Ovary (tissue), 7 donors: ENCODE measurements at regions not wholly inside any gene's neighbourhood (a gene's known extent, or its start where the extent isn't known, plus 50 kb on each side); places are given as distances from the start of the nearest gene placed in this dataset.
"Not testable (repeated sequence)": the region's sequence is repeated elsewhere in the genome, so short reads cannot be mapped to it uniquely, and the experiment has no call there.

Experiments
- DNase-seq, 5 donors: peaks; one replicate each; pipeline ENCODE4 v3.0.0-alpha.2; 2019 to 2020
- H3K27ac ChIP-seq, 2 donors: fragments of 200-600 bp; one replicate each; pipeline versions ENCODE4 v1.5.1 to v1.8.0; 2019 to 2022
- H3K27me3 ChIP-seq: fragments of 200-600 bp; one replicate; pipeline ENCODE4 v1.8.0; 2022
- H3K36me3 ChIP-seq: fragments of 200-600 bp; sonication (generic); one replicate; pipeline ENCODE4 v1.5.1; 2019
- H3K4me1 ChIP-seq: one replicate; pipeline ENCODE4 v1.8.1; 2013; ENCODE audit warnings: mild to moderate bottlenecking, moderate library complexity; ENCODE audit not compliant: insufficient read depth
- H3K4me3 ChIP-seq: fragments of 200-600 bp; sonication (generic); one replicate; pipeline ENCODE4 v1.5.1; 2017
- H3K9me3 ChIP-seq, 2 donors: fragments of 200-600 bp in 1 of 2; sonication (generic) in 1 of 2; one replicate each; pipeline versions ENCODE4 v1.5.1 to v1.8.1; 2013 to 2019; ENCODE audit warnings: mild to moderate bottlenecking in 1 of 2, moderate library complexity in 1 of 2
- CTCF ChIP-seq, 3 donors: fragments of 450-650 bp in 2 of 3; fragments of 200-600 bp in 1 of 3; IDR thresholded peaks; one replicate each; pipeline versions ENCODE4 v1.5.1 to v1.8.0; 2016 to 2022; ENCODE audit warnings: antibody characterized with exemption in 3 of 3, mild to moderate bottlenecking in 1 of 3
- EP300 ChIP-seq: sonication (generic); formaldehyde crosslinking; IDR thresholded peaks from one replicate; pipeline ENCODE4 v1.6.1; 2017; ENCODE audit warnings: antibody characterized with exemption
- POLR2A ChIP-seq: fragments of 450-650 bp; IDR thresholded peaks from one replicate; pipeline ENCODE4 v1.6.1; 2017; ENCODE audit warnings: antibody characterized with exemption, mild to moderate bottlenecking, moderate library complexity
- WGBS, 3 donors: extraction: QIAGEN DNeasy Blood & Tissue Kit in 1 of 3; methylation state at CpG; one replicate each; pipeline versions ENCODE4 v1.1.5 to v1.1.7; 2013 to 2017; 5-methylcytosine and 5-hydroxymethylcytosine counted together
- intact Hi-C, 4 donors: fragments of 100-400 bp; cut with DNase I; formaldehyde crosslinking; loops; one replicate each; pipeline versions ENCODE4 v1.11.0 to v1.15.1; 2022 to 2023
- donor health status: DM: no; HTN: no; CAD: no; lungs with moderate emphysema.
- donor health status: DM: no; HTN: no; CAD: no.
- donor health status: Bipolar disorder and iron deficiency.
- donor health status: DM: no; HTN: no; CAD: no.
- donor health status: DM: yes; HTN: yes; CAD: no.

GRCh38 chr22:25334162-25334490, 114.7 kb downstream of the CRYBB2 start:
- Histone ChIP-seq H3K9me3 (no peaks in the 10 kb centered on the region), H3K36me3 (no peaks in the 10 kb centered on the region), H3K27ac (no peak overlapping the region), H3K27me3 (no peaks in the 10 kb centered on the region), H3K4me1 (no peaks in the 10 kb centered on the region), H3K4me3 (no peak overlapping the region)
- DNase-seq = no peak
- intact Hi-C loops = no loop called here
- 34 to 39% (median 37%) methylated on average over 10 of the region's 10 CpGs for WGBS, 3 donors
- TF ChIP-seq POLR2A (no peak), EP300 (no peak)

DNA sequence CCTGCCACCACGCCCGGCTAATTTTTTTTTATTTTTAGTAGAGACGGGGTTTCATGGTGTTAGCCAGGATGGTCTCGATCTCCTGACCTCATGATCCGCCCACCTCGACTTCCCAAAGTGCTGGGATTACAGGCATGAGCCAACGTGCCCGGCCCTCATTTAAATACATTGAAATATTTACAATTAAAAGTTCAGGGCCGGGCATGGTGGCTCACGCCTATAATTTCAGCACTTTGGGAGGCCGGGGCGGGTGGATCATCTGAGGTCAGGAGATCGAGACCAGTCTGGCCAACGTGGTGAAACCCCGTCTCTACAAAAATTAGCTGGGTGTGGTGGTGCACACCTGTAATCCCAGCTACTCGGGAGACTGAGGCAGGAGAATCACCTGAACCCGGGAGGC, 115.2 kb downstream of the CRYBB2 start:
- intact Hi-C loops, H3K36me3 ChIP-seq, H3K27me3 ChIP-seq, H3K4me3 ChIP-seq, H3K27ac ChIP-seq, H3K4me1 ChIP-seq, H3K9me3 ChIP-seq, DNase-seq: not testable (repeated sequence)
- WGBS, 3 donors = 87 to 92% (median 90%) methylated on average over 17 of the region's 17 CpGs

DNA sequence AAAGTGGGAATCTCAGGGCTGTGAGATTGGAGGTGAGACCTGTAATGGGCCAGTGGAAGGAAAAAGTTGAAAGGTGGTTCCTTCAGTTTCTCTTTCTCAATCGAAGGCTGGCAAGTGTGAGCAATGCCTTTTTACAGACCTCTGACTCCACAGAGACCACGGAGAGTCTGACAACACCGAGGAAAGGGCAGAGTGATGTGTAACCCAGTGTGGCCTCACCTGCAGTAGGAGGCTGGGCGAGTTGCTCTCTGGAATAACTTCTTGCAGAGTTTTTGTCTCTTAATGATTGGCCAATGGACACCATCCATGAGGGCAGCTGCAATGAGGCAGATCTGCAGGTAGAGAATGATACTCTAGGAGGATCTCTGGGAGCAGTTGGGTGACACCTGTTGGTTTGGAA, 115.8 kb downstream of the CRYBB2 start:
- H3K4me3 ChIP-seq, DNase-seq, H3K9me3 ChIP-seq, H3K27ac ChIP-seq, H3K4me1 ChIP-seq, H3K27me3 ChIP-seq, H3K36me3 ChIP-seq, intact Hi-C loops: not testable (repeated sequence)
- 83 to 92% (median 92%) methylated on average over 4 of the region's 4 CpGs for WGBS, 3 donors

DNA sequence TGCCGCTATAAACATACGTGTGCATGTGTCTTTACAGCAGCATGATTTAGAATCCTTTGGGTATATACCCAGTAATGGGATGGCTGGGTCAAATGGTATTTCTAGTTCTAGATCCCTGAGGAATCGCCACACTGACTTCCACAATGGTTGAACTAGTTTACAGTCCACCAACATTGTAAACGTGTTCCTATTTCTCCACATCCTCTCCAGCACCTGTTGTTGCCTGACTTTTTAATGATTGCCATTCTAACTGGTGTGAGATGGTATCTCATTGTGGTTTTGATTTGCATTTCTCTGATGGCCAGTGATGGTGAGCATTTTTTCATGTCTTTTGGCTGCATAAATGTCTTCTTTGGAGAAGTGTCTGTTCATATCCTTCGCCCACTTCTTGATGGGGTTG, 121.1 kb downstream of the CRYBB2 start:
- H3K4me3 ChIP-seq, H3K9me3 ChIP-seq, H3K4me1 ChIP-seq, H3K36me3 ChIP-seq, H3K27ac ChIP-seq, DNase-seq, intact Hi-C loops, H3K27me3 ChIP-seq: not testable (repeated sequence)
- 94 to 98% (median 97%) methylated on average over 5 of the region's 5 CpGs for WGBS, 3 donors

DNA sequence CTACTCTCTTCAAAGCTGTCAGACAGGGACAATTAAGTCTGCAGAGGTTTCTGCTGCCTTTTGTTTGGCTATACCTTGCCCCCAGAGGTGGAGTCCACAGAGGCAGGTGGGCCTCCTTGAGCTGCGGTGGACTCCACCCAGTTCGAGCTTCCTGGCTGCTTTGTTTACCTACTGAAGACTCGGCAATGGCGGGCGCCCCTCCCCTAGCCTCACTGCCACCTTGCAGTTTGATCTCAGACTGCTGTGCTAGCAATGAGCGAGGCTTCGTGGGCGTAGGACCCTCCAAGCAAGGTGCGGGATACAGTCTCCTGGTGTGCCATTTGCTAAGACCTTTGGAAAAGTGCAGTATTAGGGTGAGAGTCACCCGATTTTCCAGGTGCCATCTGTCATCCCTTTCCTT, 124.9 kb downstream of the CRYBB2 start:
- 93 to 97% (median 95%) methylated on average over 10 of the region's 10 CpGs for WGBS, 3 donors
- not testable (repeated sequence) for H3K9me3 ChIP-seq

DNA sequence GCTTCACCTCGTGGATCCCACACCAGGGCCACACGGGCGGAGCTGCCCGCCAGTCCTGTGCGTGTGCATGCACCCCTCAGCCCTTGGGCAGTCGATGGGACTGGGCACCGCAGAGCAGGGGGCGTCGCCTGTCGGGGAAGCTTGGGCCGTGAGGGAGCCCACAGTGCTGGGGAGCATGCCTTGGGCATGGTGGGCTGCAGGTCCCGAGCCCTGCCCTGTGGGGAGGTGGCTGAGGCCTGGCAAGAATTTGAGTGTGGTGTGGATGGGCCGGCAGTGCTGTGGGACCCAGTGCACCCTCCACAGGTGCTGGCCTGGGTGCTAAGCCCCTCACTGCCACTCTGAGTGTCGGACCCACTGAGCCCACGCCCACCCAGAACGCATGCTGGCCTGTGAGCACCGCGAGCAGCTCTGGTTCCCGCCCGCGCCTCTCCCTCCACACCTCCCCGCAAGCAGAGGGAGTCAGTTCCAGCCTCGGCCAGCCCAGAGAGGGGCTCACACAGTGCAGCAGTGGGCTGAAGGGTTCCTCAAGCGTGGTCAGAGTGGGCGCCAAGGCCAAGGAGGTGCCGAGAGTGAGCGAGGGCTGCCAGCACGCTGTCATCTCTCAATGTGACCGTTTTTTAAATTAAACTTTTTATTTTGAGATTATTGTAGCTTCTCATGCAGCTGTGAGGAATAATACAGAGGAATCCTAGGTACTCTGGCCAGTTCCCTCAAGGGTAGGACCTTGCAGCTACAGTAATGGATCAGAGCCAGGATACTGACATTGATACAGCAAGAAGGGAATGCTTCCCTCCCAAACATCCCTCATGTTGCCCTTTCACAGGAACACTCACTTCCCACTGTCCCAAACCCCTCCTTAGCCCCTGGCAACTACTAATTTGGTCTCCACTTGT, 127.7 kb downstream of the CRYBB2 start:
- H3K27ac ChIP-seq = no peak overlapping the region
- H3K27me3 ChIP-seq = no peaks in the 10 kb centered on the region
- peaks cover under 1% of the 10 kb centered on the region for H3K36me3 ChIP-seq
- no peak for DNase-seq
- no peaks in the 10 kb centered on the region for H3K4me1 ChIP-seq
- 85 to 87% (median 86%) methylated on average over 29 of the region's 29 CpGs for WGBS, 3 donors
- no peak overlapping the region for H3K4me3 ChIP-seq
- intact Hi-C loops = no loop called here
- peaks cover 0 to 5% of the 10 kb centered on the region in 2 donors for H3K9me3 ChIP-seq
- TF ChIP-seq EP300 (no peak), CTCF (IDR thresholded peaks at IDR 0.05) (no peak), POLR2A (no peak)

More for the DNA sequence above, 124.9 kb downstream of the CRYBB2 start:
- H3K27me3 ChIP-seq, H3K4me1 ChIP-seq, H3K27ac ChIP-seq, H3K4me3 ChIP-seq, DNase-seq, intact Hi-C loops, H3K36me3 ChIP-seq: not testable (repeated sequence)

DNA sequence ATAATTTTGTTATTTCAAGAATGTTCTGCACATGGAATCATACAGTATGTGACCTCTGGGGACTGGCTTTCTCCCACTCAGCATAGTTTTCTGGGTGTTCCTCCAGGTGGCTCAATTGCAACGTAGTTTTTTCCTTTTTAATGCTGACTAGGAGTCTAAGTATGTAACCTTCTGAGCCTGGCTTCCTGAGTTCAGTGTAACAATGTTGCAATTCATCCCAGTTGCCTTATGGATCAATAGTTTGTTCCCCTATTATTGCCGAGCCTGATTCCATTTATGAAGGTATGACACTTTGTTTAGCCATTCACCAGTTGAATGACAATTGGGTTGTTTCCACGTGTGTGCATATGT, 128.3 kb downstream of the CRYBB2 start:
- peaks cover 0 to 5% of the 10 kb centered on the region in 2 donors for H3K9me3 ChIP-seq
- H3K27me3 ChIP-seq = no peaks in the 10 kb centered on the region
- intact Hi-C loops = no loop called here
- H3K36me3 ChIP-seq = peaks cover 2% of the 10 kb centered on the region
- H3K4me3 ChIP-seq = no peak overlapping the region
- no peak overlapping the region for H3K27ac ChIP-seq
- WGBS, 3 donors = 16 to 39% (median 20%) methylated on average over 3 of the region's 3 CpGs
- H3K4me1 ChIP-seq = no peaks in the 10 kb centered on the region
- DNase-seq = no peak
- TF ChIP-seq POLR2A (no peak), CTCF (IDR thresholded peaks at IDR 0.05) (no peak), EP300 (no peak)
